Upper lobe of left lung (tissue), 6 donors: ENCODE measurements at regions not wholly inside any gene's neighbourhood (a gene's known extent, or its start where the extent isn't known, plus 50 kb on each side); places are given as distances from the start of the nearest gene placed in this dataset.
"Not testable (repeated sequence)": the region's sequence is repeated elsewhere in the genome, so short reads cannot be mapped to it uniquely, and the experiment has no call there.

ENCODE experiments used
- ATAC-seq, 2 donors: fragments of 200-7000 bp; cut with Tn5 transposase; one replicate each; pipeline ENCODE4 v1.9.1; 2022; ENCODE audit warnings: mild to moderate bottlenecking in 2 of 2, moderate library complexity in 2 of 2; ENCODE audit not compliant: low FRiP score in 2 of 2
- DNase-seq, 2 donors: peaks; one replicate each; pipeline ENCODE4 v3.0.0-alpha.2; 2019 to 2020
- H3K27ac ChIP-seq, 4 donors: fragments of 200-600 bp; sonication (generic); one replicate each; pipeline ENCODE4 v1.5.1; 2016 to 2019
- H3K27me3 ChIP-seq, 4 donors: fragments of 200-600 bp; sonication (generic); one replicate each; pipeline ENCODE4 v1.5.1; 2017 to 2019
- H3K36me3 ChIP-seq, 4 donors: fragments of 200-600 bp; sonication (generic); one replicate each; pipeline ENCODE4 v1.5.1; 2016 to 2019
- H3K4me1 ChIP-seq, 4 donors: fragments of 200-600 bp; sonication (generic); one replicate each; pipeline ENCODE4 v1.5.1; 2018 to 2019
- H3K4me3 ChIP-seq, 4 donors: fragments of 200-600 bp; sonication (generic); one replicate each; pipeline ENCODE4 v1.5.1; 2017 to 2019; ENCODE audit warnings: mild to moderate bottlenecking in 2 of 4, moderate library complexity in 1 of 4
- H3K9me3 ChIP-seq, 4 donors: fragments of 200-600 bp; sonication (generic); one replicate each; pipeline ENCODE4 v1.5.1; 2018 to 2019
- CTCF ChIP-seq, 6 experiments: fragments of 450-650 bp in 4 of 6; fragments of 200-600 bp in 2 of 6; sonication (generic) in 2 of 6; IDR thresholded peaks; one replicate each; pipeline ENCODE4 v1.5.1; 2016 to 2019; ENCODE audit warnings: antibody characterized with exemption in 6 of 6
- EP300 ChIP-seq, 4 donors: sonication (generic); formaldehyde crosslinking; IDR thresholded peaks; one replicate each; pipeline ENCODE4 v1.5.1; 2017; ENCODE audit warnings: antibody characterized with exemption in 4 of 4, control low read depth in 2 of 4
- POLR2A ChIP-seq, 4 donors: fragments of 450-650 bp; IDR thresholded peaks; one replicate each; pipeline ENCODE4 v1.5.1; 2016 to 2017; ENCODE audit warnings: antibody characterized with exemption in 4 of 4, mild to moderate bottlenecking in 2 of 4
- POLR2AphosphoS5 ChIP-seq, 2 donors: sonication (generic); formaldehyde crosslinking; IDR thresholded peaks; one replicate each; pipeline ENCODE4 v1.5.1; 2017; ENCODE audit warnings: antibody characterized with exemption in 2 of 2
- WGBS, 2 donors: methylation state at CpG; one replicate each; pipeline ENCODE4 v1.1.5; 2017 to 2018; 5-methylcytosine and 5-hydroxymethylcytosine counted together
- donor health status: DM: no; HTN: no; CAD: no; lungs with moderate emphysema.
- donor health status: DM: no; HTN: yes; CAD: no; lungs with severe emphysema.

GRCh38 chr15:88965097-88965496, 51.9 kb upstream of the MFGE8 start:
- H3K4me3 ChIP-seq, DNase-seq, ATAC-seq, H3K27me3 ChIP-seq, H3K27ac ChIP-seq, H3K36me3 ChIP-seq, H3K4me1 ChIP-seq: not testable (repeated sequence)
- H3K9me3 ChIP-seq: peaks cover 0 to 18% (median 12%) of the 10 kb centered on the region in 4 donors
- WGBS, 2 donors: 100% methylated on average over 1 of the region's 1 CpG

GRCh38 chr15:88970232-88970631, 57.1 kb upstream of the MFGE8 start:
- no peaks in the 10 kb centered on the region for H3K4me1 ChIP-seq
- TF ChIP-seq CTCF (IDR thresholded peaks at IDR 0.05): no peak
- no peak for TF ChIP-seq POLR2A (IDR thresholded peaks at IDR 0.05)
- no peak for TF ChIP-seq EP300 (IDR thresholded peaks at IDR 0.05)
- no peak for TF ChIP-seq POLR2AphosphoS5 (IDR thresholded peaks at IDR 0.05)
- DNase-seq (no peak), ATAC-seq (no peak)
- H3K4me3 ChIP-seq: no peak overlapping the region
- H3K36me3 ChIP-seq: no peaks in the 10 kb centered on the region
- peaks cover 0 to 10% (median 7%) of the 10 kb centered on the region in 4 donors for H3K9me3 ChIP-seq
- H3K27ac ChIP-seq: no peak overlapping the region
- no peaks in the 10 kb centered on the region for H3K27me3 ChIP-seq
- 0 to 33% methylated on average over 1 of the region's 1 CpG for WGBS, 2 donors

- ATAC-seq (no peak), DNase-seq (no peak)
- peaks cover 0 to 4% (median 1%) of the 10 kb centered on the region in 4 donors for H3K9me3 ChIP-seq
- no peaks in the 10 kb centered on the region for H3K4me1 ChIP-seq
- H3K36me3 ChIP-seq: no peaks in the 10 kb centered on the region
- H3K4me3 ChIP-seq: no peak overlapping the region
- H3K27me3 ChIP-seq: no peaks in the 10 kb centered on the region
- no peak for TF ChIP-seq EP300 (IDR thresholded peaks at IDR 0.05)
- H3K27ac ChIP-seq: no peak overlapping the region
- 54 to 58% methylated on average over 4 of the region's 4 CpGs for WGBS, 2 donors
Observed at GRCh38 chr15:88974392-88974791, 61.2 kb upstream of the MFGE8 start.

GRCh38 chr15:88975891-88976290, 62.7 kb upstream of the MFGE8 start:
- DNase-seq (no peak), ATAC-seq (no peak)
- TF ChIP-seq EP300 (IDR thresholded peaks at IDR 0.05): no peak
- no peak for TF ChIP-seq POLR2A (IDR thresholded peaks at IDR 0.05)
- no peak for TF ChIP-seq POLR2AphosphoS5 (IDR thresholded peaks at IDR 0.05)
- TF ChIP-seq CTCF (IDR thresholded peaks at IDR 0.05): no peak
- no peaks in the 10 kb centered on the region for H3K4me1 ChIP-seq
- no peak overlapping the region for H3K4me3 ChIP-seq
- no peaks in the 10 kb centered on the region for H3K27me3 ChIP-seq
- H3K9me3 ChIP-seq: peaks cover 0 to under 1% (median 0%) of the 10 kb centered on the region in 4 donors
- H3K27ac ChIP-seq: no peak overlapping the region
- no peaks in the 10 kb centered on the region for H3K36me3 ChIP-seq

- 90 to 94% methylated on average over 2 of the region's 2 CpGs for WGBS, 2 donors
- Histone ChIP-seq H3K36me3 (no peaks in the 10 kb centered on the region), H3K27me3 (no peaks in the 10 kb centered on the region), H3K27ac (no peak overlapping the region), H3K4me3 (no peak overlapping the region), H3K9me3 (no peaks in the 10 kb centered on the region), H3K4me1 (no peaks in the 10 kb centered on the region)
- no peak for ATAC-seq
- TF ChIP-seq POLR2AphosphoS5 (IDR thresholded peaks at IDR 0.05): no peak
- no peak for TF ChIP-seq EP300 (IDR thresholded peaks at IDR 0.05)
- no peak for TF ChIP-seq CTCF (IDR thresholded peaks at IDR 0.05)
- no peak for TF ChIP-seq POLR2A (IDR thresholded peaks at IDR 0.05)
- DNase-seq: no peak
Observed at GRCh38 chr15:88976656-88977055, 63.5 kb upstream of the MFGE8 start.

- no peak for TF ChIP-seq POLR2AphosphoS5 (IDR thresholded peaks at IDR 0.05)
- no peak for TF ChIP-seq POLR2A (IDR thresholded peaks at IDR 0.05)
- no peak for TF ChIP-seq CTCF (IDR thresholded peaks at IDR 0.05)
- TF ChIP-seq EP300 (IDR thresholded peaks at IDR 0.05): no peak
- DNase-seq (no peak), ATAC-seq (no peak)
- H3K36me3 ChIP-seq: no peaks in the 10 kb centered on the region
- H3K4me3 ChIP-seq: no peak overlapping the region
- no peaks in the 10 kb centered on the region for H3K27me3 ChIP-seq
- H3K27ac ChIP-seq: no peak overlapping the region
- no peaks in the 10 kb centered on the region for H3K9me3 ChIP-seq
- H3K4me1 ChIP-seq: peaks cover 0 to 3% (median 0%) of the 10 kb centered on the region in 4 donors
- 61 to 74% methylated on average over 6 to 8 of the region's 8 CpGs for WGBS, 2 donors
Observed at GRCh38 chr15:88979674-88980073, 66.5 kb upstream of the MFGE8 start.
